IPS-15b (cell line): ENCODE measurements at regions not wholly inside any gene's neighbourhood (a gene's known extent, or its start where the extent isn't known, plus 50 kb on each side); places are given as distances from the start of the nearest gene placed in this dataset.
"Not testable (repeated sequence)": the region's sequence is repeated elsewhere in the genome, so short reads cannot be mapped to it uniquely, and the experiment has no call there.

ENCODE experiments used
- H3K27me3 ChIP-seq: one replicate; pipeline ENCODE4 v1.6.1; 2013; ENCODE audit warnings: low read length; ENCODE audit not compliant: control insufficient read depth, insufficient read depth
- H3K36me3 ChIP-seq: one replicate; pipeline ENCODE4 v1.6.1; 2013; ENCODE audit warnings: low read length; ENCODE audit not compliant: control insufficient read depth, insufficient read depth
- H3K4me1 ChIP-seq: one replicate; pipeline ENCODE4 v1.6.1; 2013; ENCODE audit warnings: mild to moderate bottlenecking, low read length; ENCODE audit not compliant: control insufficient read depth, insufficient read depth
- H3K4me3 ChIP-seq: one replicate; pipeline ENCODE4 v1.5.1; 2013; ENCODE audit warnings: low read depth, low read length
- H3K9ac ChIP-seq: one replicate; pipeline ENCODE4 v1.6.1; 2013; ENCODE audit warnings: low read depth, mild to moderate bottlenecking, low read length
- H3K9me3 ChIP-seq: one replicate; pipeline ENCODE4 v1.6.1; 2013; ENCODE audit warnings: mild to moderate bottlenecking, low read length; ENCODE audit not compliant: control insufficient read depth, insufficient read depth

DNA sequence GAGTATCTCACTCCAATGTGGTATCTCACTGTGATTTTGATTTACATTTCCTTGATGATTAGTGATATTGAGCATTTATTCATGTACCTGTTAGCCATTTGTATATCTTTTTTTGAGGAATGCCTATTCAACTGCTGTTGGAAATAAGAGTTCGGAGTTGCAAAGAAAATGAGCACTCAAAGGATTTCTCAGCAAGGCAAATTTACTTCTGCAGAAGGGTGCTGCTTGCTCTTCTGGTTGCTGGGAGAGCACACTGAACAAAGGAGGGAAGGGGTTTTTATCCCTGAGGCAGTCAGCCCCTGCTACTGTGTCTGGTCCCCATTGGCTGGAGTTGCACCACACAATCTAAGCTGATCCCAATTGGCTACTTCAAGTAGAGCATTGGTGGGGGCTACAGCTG is 822.4 kb upstream of the ADGRB3 start:
- Histone ChIP-seq H3K9me3 (peaks cover 9% of the 10 kb centered on the region), H3K9ac (no peak overlapping the region), H3K4me3 (no peak overlapping the region), H3K36me3 (no peaks in the 10 kb centered on the region), H3K4me1 (no peaks in the 10 kb centered on the region), H3K27me3 (no peaks in the 10 kb centered on the region)

DNA sequence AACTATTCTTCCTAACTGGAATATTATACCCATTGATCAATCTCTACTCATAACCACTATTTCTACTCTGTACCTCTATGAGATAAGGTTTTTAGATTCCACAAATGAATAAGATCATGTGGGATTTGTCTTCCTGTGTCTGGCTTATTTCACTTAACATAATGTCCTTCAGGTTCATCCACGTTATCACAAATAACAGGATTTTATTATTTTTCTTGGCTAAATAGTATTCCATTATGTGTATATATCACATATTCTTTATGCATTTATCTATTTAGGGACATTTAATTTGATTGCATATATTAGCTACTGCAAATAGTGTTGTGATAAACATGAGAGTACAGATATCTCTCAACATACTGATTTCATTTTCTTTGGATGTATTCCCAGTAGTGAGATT is 823.0 kb upstream of the ADGRB3 start:
- Histone ChIP-seq H3K9me3 (peaks cover 9% of the 10 kb centered on the region), H3K4me3 (no peak overlapping the region), H3K27me3 (no peaks in the 10 kb centered on the region), H3K9ac (no peak overlapping the region), H3K36me3 (no peaks in the 10 kb centered on the region), H3K4me1 (no peaks in the 10 kb centered on the region)

DNA sequence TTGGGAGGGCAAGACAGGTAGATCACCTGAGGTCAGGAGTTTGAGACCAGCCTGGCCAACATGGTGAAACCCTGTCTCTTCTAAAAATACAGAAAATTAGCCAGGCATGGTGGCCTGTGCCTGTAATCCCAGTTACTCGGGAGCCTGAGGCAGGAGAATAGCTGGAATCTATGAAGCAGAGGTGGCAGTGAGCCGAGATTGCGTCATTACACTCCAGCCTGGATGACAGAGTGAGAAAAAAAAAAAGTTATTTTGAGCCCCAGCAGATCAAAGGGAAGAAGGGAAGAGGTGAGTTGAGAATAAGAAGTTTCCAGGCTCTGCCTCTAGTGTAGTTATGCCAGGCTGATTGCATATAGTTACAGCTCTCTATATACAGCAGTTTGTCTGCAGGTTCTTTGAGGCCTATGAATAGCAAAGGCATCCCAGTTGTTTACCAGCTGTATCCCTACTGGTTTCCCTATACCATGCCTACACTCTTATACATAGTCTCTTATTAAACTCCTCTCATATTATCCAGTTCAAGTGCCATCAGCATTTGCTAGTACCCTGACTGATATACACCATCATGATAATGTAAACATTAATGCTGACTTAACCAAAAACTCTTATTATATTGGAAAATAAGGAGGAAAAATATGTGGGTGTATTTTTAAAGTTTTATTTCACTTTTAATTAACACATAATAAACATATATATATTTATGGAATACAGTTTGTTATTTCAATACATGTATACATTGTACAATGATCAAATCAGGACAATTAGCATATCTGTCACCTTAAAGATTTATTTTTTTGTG is 823.6 kb upstream of the ADGRB3 start:
- Histone ChIP-seq H3K36me3 (no peaks in the 10 kb centered on the region), H3K9me3 (peaks cover 9% of the 10 kb centered on the region), H3K4me3 (no peak overlapping the region), H3K27me3 (no peaks in the 10 kb centered on the region), H3K4me1 (no peaks in the 10 kb centered on the region), H3K9ac (no peak overlapping the region)

DNA sequence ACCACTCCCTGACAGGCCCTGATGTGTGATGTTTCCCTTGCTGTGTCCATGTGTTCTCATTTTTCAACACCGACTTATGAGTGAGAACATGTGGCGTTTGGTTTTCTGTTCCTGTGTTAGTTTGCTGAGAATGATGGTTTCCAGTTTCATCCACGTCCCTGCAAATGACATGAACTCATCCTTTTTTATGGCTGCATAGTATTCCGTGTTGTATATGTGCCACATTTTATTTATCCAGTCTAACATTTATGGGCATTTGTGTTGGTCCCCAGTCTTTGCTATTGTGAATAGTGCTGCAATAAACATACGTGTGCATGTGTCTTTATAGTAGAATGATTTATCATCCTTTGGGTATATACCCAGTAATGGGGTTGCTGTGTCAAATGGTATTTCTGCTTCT is 830.3 kb upstream of the ADGRB3 start:
- H3K4me3 ChIP-seq, H3K27me3 ChIP-seq, H3K9me3 ChIP-seq, H3K4me1 ChIP-seq, H3K36me3 ChIP-seq, H3K9ac ChIP-seq: not testable (repeated sequence)

DNA sequence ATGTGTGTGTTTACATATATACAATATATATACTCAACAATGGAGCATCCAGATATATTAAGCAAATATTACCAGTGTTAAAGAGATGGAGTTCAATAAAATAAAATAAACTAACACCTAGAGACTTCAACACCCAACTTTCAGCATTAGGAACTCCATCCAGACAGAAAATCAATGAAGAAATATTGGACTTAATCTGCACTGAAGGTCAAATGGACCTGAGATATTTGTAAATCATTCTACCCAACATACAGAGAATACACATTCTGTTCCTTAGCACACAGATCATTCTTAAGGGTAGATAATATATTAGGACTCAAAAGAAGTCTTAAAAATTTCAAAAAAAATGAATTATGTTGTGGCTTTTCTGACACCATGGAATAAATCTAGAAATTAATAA is 832.3 kb upstream of the ADGRB3 start:
- no peaks in the 10 kb centered on the region for H3K4me1 ChIP-seq
- H3K27me3 ChIP-seq: no peaks in the 10 kb centered on the region
- H3K9me3 ChIP-seq: no peaks in the 10 kb centered on the region
- H3K4me3 ChIP-seq: no peak overlapping the region
- no peaks in the 10 kb centered on the region for H3K36me3 ChIP-seq
- no peak overlapping the region for H3K9ac ChIP-seq

DNA sequence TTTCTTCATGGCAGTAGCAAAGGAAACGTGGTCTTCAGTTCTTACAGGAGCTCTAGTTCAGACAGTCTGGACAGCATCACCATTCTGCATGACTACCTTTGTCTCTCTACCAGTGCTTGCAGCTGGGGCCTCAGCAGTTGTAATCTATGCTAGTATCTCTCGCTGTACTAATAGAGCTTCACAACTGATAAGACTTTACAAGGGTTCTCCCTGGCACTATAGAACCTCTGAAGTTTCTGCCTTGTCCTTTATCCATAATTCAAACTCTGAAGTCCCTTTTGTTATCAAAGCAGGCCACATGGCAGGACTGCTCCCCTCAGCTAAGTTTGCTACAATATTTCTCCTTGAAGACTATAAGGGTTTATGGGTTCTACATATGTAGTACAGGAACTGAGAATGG is 842.1 kb upstream of the ADGRB3 start:
- Histone ChIP-seq H3K9ac (no peak overlapping the region), H3K4me3 (no peak overlapping the region), H3K27me3 (no peaks in the 10 kb centered on the region), H3K9me3 (no peaks in the 10 kb centered on the region), H3K36me3 (no peaks in the 10 kb centered on the region), H3K4me1 (no peaks in the 10 kb centered on the region)

DNA sequence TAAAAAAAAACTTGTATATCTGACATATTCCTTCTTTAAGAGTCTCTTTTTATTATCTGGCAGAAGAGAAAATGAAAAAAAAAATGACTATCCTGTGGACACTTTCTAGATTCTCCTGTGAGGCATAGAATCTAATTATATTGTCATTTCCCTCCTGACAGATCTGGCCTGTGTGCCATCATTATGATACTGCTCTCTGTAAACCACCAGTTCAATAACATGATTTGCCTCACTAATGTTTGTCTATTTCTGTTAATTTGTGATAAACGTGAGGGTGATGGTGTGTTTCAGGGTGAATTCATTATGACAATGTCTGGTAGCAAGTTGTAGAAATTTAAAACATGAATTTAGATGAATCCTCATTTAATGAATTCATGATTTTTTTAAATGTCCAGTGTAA is 844.5 kb upstream of the ADGRB3 start:
- no peaks in the 10 kb centered on the region for H3K27me3 ChIP-seq
- no peak overlapping the region for H3K9ac ChIP-seq
- no peaks in the 10 kb centered on the region for H3K36me3 ChIP-seq
- no peaks in the 10 kb centered on the region for H3K4me1 ChIP-seq
- H3K9me3 ChIP-seq: no peaks in the 10 kb centered on the region
- H3K4me3 ChIP-seq: no peak overlapping the region

DNA sequence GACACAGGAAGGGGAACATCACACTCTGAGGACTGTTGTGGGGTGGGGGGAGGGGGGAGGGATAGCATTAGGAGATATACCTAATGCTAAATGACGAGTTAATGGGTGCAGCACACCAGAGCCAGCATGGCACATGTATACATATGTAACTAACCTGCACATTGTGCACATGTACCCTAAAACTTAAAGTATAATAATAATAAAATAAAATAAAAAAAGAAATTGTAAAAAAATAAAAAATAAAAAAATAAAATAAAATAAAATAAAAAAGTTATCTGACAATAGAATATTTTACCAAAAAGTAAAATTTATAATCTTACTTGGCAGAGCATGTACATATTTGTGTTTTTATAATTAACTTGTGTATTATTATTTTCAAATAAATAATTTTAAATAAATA is 848.0 kb upstream of the ADGRB3 start:
- not testable (repeated sequence) for H3K9me3 ChIP-seq, H3K4me1 ChIP-seq, H3K9ac ChIP-seq, H3K27me3 ChIP-seq, H3K36me3 ChIP-seq, H3K4me3 ChIP-seq

DNA sequence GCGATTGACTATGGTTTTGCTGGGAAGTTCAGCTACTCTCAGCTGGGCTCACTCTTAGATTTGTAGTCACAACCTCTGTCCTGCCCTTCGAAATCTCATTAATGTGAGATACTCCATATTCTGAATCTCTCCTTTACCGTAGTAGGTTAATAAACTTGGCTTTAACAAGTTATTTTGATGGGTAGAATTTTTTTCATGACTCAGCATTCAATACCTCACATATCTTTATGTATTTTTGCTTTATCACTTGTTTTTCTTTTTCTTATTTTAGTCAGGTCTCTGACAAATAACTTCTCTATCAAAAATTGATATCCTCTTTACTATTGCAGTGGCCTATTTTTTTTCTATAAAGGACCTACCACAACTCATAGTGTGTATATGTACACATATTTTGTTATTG is 855.2 kb upstream of the ADGRB3 start:
- H3K9ac ChIP-seq: no peak overlapping the region
- H3K4me3 ChIP-seq: no peak overlapping the region
- no peaks in the 10 kb centered on the region for H3K36me3 ChIP-seq
- no peaks in the 10 kb centered on the region for H3K9me3 ChIP-seq
- H3K4me1 ChIP-seq: no peaks in the 10 kb centered on the region
- H3K27me3 ChIP-seq: no peaks in the 10 kb centered on the region

DNA sequence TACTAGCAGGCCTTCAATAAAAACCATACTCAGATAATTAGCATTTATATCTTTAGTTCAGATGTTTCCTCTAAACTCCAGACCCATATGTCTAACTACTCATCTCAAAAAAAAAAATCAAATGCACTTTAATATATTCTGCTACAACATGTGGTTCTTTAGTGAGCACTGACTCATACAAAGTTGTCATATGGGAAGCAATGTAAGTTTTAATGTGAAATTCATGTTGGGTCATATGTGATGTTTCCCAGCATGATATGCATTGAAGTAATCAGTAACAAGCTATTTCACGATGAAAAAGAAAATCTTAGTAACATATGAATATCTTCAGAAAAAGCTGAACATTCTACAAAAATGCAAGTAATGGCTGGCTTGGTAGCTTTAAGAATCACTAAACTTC is 859.7 kb upstream of the ADGRB3 start:
- H3K9ac ChIP-seq: no peak overlapping the region
- H3K9me3 ChIP-seq: no peaks in the 10 kb centered on the region
- no peaks in the 10 kb centered on the region for H3K27me3 ChIP-seq
- H3K36me3 ChIP-seq: no peaks in the 10 kb centered on the region
- no peak overlapping the region for H3K4me3 ChIP-seq
- H3K4me1 ChIP-seq: no peaks in the 10 kb centered on the region

DNA sequence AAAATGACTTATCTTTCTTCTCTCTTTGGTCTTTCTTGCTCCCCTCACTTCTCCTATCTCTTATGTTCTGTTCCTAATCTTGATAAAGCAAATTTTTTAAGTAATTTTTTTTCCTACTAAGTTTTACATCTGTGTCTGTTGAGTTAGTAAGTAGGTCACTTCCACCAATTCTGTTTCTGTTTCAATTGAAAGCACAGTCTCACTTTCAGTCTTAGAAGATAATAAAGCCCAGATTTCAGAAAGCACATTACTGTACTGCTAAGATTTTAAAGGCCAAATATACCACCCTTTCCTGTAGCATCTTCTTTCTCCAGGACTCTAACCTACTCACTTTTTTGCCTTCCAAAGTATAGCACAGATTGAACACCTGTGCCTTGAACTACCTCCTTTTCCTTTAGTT is 866.1 kb upstream of the ADGRB3 start:
- no peaks in the 10 kb centered on the region for H3K9me3 ChIP-seq
- H3K4me3 ChIP-seq: no peak overlapping the region
- H3K27me3 ChIP-seq: no peaks in the 10 kb centered on the region
- H3K4me1 ChIP-seq: no peaks in the 10 kb centered on the region
- no peak overlapping the region for H3K9ac ChIP-seq
- H3K36me3 ChIP-seq: no peaks in the 10 kb centered on the region

DNA sequence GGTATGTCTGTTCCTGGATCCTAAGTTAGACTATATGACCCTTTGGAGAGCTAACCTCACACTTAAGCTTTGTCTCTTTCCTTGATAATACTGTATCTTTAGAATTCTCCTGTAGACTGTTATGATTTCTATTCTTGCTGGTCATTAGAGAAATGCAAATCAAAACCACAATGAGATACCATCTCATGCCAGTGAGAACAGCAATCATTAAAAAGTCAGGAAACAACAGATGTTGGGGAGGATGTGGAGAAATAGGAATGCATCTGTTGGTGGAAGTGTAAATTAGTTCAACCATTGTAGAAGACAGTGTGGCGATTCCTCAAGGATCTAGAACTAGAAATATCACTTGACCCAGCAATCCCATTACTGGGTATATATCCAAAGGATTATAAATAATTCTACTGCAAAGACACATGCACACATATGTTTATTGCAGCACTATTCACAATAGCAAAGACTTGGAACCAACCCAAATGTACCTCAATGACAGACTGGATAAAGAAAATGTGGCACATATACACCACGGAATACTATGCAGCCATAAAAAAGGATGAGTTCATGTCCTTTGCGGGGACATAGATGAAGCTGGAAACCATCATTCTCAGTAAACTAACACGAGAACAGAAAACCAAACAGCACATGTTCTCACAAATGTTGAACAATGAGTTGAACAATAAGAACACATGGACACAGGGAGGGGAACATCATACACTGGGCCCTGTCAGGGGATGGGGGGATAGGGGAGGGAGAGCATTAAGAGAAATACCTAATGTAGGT is 867.8 kb upstream of the ADGRB3 start:
- not testable (repeated sequence) for H3K4me3 ChIP-seq, H3K4me1 ChIP-seq, H3K9ac ChIP-seq

More for the DNA sequence above, 867.8 kb upstream of the ADGRB3 start:
- H3K27me3 ChIP-seq, H3K36me3 ChIP-seq, H3K9me3 ChIP-seq: not testable (repeated sequence)
